Lower lobe of right lung (tissue), 2 donors: ENCODE measurements at regions not wholly inside any gene's neighbourhood (a gene's known extent, or its start where the extent isn't known, plus 50 kb on each side); places are given as distances from the start of the nearest gene placed in this dataset.

Source experiments
- ATAC-seq, 2 donors: fragments of 200-7000 bp; cut with Tn5 transposase; one replicate each; pipeline ENCODE4 v1.9.1; 2020 to 2022; ENCODE audit warnings: mild to moderate bottlenecking in 2 of 2, moderate library complexity in 2 of 2
- DNase-seq: peaks from one replicate; pipeline ENCODE4 v3.0.0-alpha.2; 2020
- H3K27ac ChIP-seq: fragments of 200-600 bp; one replicate; pipeline ENCODE4 v1.8.0; 2022
- H3K27me3 ChIP-seq: fragments of 200-600 bp; one replicate; pipeline ENCODE4 v1.8.0; 2022; ENCODE audit warnings: low read depth
- H3K36me3 ChIP-seq: fragments of 200-600 bp; one replicate; pipeline ENCODE4 v1.8.0; 2022; ENCODE audit warnings: mild to moderate bottlenecking
- H3K4me1 ChIP-seq: fragments of 200-600 bp; one replicate; pipeline ENCODE4 v1.8.0; 2022
- H3K4me3 ChIP-seq: fragments of 200-600 bp; one replicate; pipeline ENCODE4 v1.8.0; 2022; ENCODE audit warnings: mild to moderate bottlenecking
- H3K9me3 ChIP-seq: fragments of 200-600 bp; one replicate; pipeline ENCODE4 v1.8.0; 2022
- CTCF ChIP-seq: fragments of 200-600 bp; IDR thresholded peaks from one replicate; pipeline ENCODE4 v1.8.0; 2022; ENCODE audit warnings: antibody characterized with exemption, mild to moderate bottlenecking
- intact Hi-C: fragments of 100-400 bp; cut with DNase I; formaldehyde crosslinking; loops from one replicate; pipeline ENCODE4 v1.11.0; 2022
- donor health status: DM: no; HTN: yes; CAD: no; lungs with severe emphysema.

GRCh38 chr10:78745441-78745840 is 323.3 kb upstream of the ZMIZ1 start:
- H3K27me3 ChIP-seq: no peaks in the 10 kb centered on the region
- no peak overlapping the region for H3K4me3 ChIP-seq
- intact Hi-C loops: no loop called here
- ATAC-seq (no peak), DNase-seq (no peak)
- H3K4me1 ChIP-seq: peaks cover 33% of the 10 kb centered on the region
- no peaks in the 10 kb centered on the region for H3K36me3 ChIP-seq
- TF ChIP-seq CTCF: no peak
- H3K9me3 ChIP-seq: no peaks in the 10 kb centered on the region
- no peak overlapping the region for H3K27ac ChIP-seq

- Histone ChIP-seq H3K4me1 (peaks cover 30% of the 10 kb centered on the region), H3K27me3 (no peaks in the 10 kb centered on the region), H3K4me3 (no peak overlapping the region), H3K9me3 (no peaks in the 10 kb centered on the region), H3K36me3 (no peaks in the 10 kb centered on the region), H3K27ac (no peak overlapping the region)
- intact Hi-C loops: no loop called here
- ATAC-seq (no peak), DNase-seq (no peak)
- TF ChIP-seq CTCF: no peak
These were observed 322.5 kb upstream of the ZMIZ1 start for GRCh38 chr10:78746155-78746763.

- H3K9me3 ChIP-seq: no peaks in the 10 kb centered on the region
- intact Hi-C loops: no loop called here
- peaks cover 19% of the 10 kb centered on the region for H3K4me1 ChIP-seq
- ATAC-seq (no peak), DNase-seq (no peak)
- H3K27me3 ChIP-seq: no peaks in the 10 kb centered on the region
- TF ChIP-seq CTCF: no peak
- no peaks in the 10 kb centered on the region for H3K36me3 ChIP-seq
- no peak overlapping the region for H3K27ac ChIP-seq
- no peak overlapping the region for H3K4me3 ChIP-seq
These were observed 321.1 kb upstream of the ZMIZ1 start for GRCh38 chr10:78747401-78748234.

GRCh38 chr10:78748235-78748533 is 320.6 kb upstream of the ZMIZ1 start:
- intact Hi-C loops: no loop called here
- no peaks in the 10 kb centered on the region for H3K27me3 ChIP-seq
- no peak overlapping the region for H3K4me3 ChIP-seq
- peaks cover 18% of the 10 kb centered on the region for H3K4me1 ChIP-seq
- no peaks in the 10 kb centered on the region for H3K36me3 ChIP-seq
- TF ChIP-seq CTCF: no peak
- ATAC-seq (no peak), DNase-seq (no peak)
- no peak overlapping the region for H3K27ac ChIP-seq
- H3K9me3 ChIP-seq: no peaks in the 10 kb centered on the region

- Histone ChIP-seq H3K9me3 (no peaks in the 10 kb centered on the region), H3K27me3 (no peaks in the 10 kb centered on the region), H3K4me3 (no peak overlapping the region), H3K4me1 (peaks cover 11% of the 10 kb centered on the region), H3K36me3 (no peaks in the 10 kb centered on the region), H3K27ac (no peak overlapping the region)
- no peak for TF ChIP-seq CTCF
- intact Hi-C loops: no loop called here
- no peak for DNase-seq
- ATAC-seq: no peak
These were observed 319.6 kb upstream of the ZMIZ1 start for GRCh38 chr10:78749200-78749599.
